GM18909 (cell line): ENCODE measurements at regions not wholly inside any gene's neighbourhood (a gene's known extent, or its start where the extent isn't known, plus 50 kb on each side); places are given as distances from the start of the nearest gene placed in this dataset.

Experiments used
- ATAC-seq: cut with Tn5 transposase; IDR thresholded peaks from one replicate; pipeline ENCODE4 v1.9.1; 2021; ENCODE audit warnings: mild to moderate bottlenecking; ENCODE audit not compliant: unreplicated experiment, poor library complexity

GRCh38 chr5:71862507-71863060, 143.5 kb downstream of the CARTPT start:
- no peak for ATAC-seq

DNA sequence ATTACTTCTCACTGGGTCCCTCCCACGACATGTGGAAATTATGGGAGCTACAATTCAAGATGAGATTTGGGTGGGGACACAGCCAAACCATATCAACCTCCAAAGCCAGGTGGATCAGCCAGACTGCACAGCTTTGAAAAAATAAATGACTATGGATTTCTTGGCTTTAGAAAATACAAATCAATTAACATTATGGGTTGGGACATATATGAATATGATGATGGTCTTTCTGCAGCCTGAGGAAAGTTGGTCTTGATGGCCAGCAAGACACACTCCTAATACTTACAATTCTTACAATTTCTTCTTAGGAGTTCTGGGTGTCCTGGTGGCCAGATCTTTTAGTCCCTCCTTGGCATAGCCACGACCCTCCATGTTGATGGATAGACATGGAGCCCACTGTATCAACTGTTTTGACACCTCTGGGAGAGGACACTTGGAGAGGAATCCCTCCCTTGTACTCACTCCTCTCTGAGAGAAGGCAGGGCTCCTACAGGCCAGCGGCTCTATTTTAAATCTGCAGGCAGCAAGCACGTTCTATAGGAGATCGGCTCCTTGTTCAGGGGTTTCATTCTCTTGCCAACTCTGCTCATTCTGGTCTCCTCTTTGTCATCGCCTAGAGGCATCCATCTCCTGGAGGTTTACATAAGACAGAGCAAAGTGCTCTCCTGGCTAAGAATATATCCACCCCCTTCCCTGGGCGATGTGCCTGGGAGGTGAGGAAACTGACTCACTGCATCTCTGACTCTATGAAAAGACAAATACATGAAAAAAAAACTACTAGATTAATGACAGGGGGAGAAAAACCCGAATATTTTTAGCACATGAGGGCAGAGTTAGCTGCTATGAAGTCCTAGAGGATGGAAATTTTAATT, 145.9 kb downstream of the CARTPT start:
- ATAC-seq: no peak

GRCh38 chr5:71865665-71866320, 146.7 kb downstream of the CARTPT start:
- ATAC-seq: no peak

DNA sequence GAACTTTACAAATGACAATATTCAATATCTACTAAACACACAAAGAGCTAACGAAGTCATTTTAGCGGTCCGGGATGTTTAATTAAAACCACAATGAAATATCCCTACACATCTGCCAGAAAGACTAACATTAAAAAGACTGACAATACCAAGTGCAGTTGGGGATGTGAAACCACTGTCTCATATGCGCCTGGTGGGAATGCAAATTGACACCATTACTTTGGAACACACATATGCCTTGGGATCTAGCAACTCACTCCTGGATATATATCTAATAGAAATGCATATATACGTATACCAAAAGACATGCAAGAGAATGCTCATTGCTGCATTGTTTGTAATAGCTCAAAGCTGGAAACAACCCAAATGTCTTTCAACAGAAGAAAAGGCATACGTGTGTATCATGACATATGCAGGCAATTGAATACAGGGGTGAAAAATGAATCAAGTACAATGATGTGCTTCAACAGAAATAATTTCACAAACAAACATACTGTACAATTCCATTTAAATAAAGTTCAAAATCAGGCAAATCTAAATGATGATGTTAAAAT, 153.3 kb downstream of the CARTPT start:
- ATAC-seq: no peak

GRCh38 chr5:71873191-71873591, 154.1 kb downstream of the CARTPT start:
- no peak for ATAC-seq

- ATAC-seq: no peak
These were observed 155.4 kb downstream of the CARTPT start for GRCh38 chr5:71874521-71874920.

GRCh38 chr5:71877511-71877910, 158.4 kb downstream of the CARTPT start:
- ATAC-seq: no peak

DNA sequence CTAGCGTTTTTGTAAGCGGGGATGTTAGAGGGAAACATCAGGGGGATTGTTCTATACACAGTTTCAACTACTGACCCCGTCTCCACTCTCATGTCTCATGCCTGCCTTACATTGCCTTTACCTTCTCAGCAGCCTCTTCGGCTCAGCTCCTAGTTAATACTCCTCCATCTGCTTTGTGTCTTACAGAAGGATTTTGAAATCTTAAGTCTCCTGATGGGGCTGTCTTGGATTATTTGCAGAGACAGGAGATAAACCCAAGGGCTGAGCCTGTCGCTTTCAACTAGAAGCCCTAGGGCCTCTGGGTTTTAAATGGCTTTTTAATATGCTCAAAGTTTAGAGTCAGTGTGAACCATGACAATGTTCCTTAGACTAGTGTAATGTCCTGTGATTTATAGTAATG, 161.5 kb downstream of the CARTPT start:
- no peak for ATAC-seq

DNA sequence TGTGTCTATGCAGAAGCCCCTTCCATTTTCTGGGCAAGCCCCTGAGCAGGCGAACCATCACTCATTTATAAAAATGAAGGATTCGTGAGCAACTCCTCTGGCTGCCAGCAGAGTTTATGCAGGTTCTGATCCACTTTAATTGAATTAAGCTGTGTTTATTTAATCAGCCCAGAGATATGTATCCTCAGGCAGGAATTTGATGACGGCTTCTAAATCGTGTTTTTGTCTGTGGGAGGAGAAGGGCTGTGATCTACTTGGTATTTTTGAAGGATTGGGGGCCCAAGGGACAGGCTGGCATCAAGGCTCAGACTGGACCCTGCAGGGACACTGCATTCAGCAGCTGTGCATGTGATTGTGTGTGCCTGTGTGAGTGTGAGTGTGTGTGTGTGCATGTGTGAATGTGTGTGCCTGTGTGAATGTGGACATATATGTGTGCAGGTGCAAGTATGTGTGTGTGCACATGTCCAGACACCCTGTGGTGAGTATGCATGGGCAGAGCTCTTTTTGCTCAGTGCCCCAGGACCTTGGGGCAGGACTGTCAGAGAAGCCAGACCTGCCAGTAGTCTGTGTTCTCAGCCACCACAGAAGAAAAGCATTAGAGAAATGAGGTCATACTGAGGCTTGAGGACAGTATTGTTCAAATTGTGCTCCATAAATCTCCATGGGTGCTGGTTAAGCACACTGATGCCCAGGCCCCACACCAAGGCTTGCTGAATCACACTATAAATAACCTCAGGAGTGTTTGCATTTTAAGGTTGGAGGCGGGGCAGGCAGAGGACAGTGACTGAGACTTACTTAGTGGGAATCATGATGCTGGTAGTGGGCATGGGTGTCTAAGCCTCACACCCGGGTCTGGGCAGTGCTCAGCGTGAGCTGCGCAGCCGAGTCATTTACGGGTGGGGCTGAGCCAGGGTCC, 164.0 kb downstream of the CARTPT start:
- no peak for ATAC-seq

GRCh38 chr5:71883742-71884103, 164.6 kb downstream of the CARTPT start:
- ATAC-seq: no peak

DNA sequence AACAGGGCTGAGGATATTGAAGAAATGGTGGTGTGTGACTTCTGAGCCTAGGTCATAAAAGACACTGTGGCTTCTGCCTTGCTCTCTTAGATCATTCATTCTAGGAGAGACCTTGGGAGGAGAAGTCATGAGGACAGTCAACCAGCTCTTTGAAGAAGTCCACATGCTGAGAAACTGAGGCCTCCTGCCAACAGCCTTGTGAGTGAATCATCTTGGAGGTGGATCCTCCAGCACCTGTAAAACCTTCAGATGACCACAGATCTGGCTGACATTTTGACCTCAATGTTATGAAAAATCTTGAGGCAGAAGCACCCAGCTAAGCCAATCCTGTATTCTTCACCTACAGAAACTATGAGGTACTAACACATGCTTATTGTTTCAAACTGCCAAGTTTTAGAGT, 165.9 kb downstream of the CARTPT start:
- no peak for ATAC-seq

DNA sequence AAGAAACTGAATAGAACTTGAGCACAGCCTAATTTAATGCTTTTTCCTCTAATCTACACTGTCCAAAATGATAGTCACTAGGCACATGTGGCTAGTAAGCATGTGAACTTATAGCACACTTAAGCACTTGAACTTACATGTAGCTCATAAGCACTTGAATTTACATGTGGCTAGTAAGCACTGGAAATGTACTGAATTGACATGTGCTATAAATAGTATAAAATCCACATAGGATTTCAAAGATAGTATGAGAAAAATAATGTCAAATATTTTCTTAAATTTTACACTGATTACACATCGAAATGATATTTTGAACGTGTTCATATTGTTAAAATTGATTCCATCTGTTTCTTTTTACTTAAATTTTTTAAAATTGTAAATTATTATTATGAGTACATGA, 167.3 kb downstream of the CARTPT start:
- no peak for ATAC-seq

- peak; percentile 96 for ATAC-seq
These were observed 168.6 kb downstream of the CARTPT start for GRCh38 chr5:71887680-71888079.

- ATAC-seq: no peak
These were observed 172.3 kb downstream of the CARTPT start for GRCh38 chr5:71891406-71891805.

- ATAC-seq: no peak
These were observed 172.8 kb downstream of the CARTPT start for GRCh38 chr5:71891856-71892255.

DNA sequence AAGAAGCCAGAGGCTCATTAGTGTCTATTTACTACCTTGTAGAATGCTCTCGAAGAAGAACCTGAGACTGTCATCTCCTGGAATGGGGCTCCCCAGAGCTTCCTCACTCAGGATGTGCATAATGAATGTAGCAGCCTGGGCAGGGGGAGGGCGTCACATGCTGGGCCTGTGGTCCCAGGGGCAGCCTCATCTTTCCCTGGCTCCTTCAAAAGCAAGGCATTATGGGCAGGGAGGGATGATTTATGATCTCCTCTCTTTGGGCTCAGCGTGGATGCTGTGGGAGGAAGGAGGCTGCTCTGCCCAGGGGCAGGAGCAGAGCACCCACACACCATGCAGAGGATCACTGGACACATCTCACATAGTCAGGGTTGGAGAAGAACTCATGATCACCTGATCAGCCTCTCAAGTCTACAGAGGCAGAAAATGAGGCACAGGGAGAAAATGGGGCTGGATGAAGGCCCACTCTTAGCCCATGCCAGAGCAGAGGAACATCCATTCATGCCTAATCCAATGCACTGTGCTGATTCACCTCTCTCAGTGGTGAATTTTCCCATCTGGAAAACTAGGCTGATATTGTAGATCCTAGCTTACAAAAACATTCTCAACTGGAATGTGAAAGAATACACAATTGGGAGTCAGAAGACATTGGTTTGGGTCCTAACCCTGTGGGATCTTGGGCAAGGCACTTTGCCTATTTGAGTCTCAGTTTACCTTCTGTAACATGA, 173.7 kb downstream of the CARTPT start:
- no peak for ATAC-seq

DNA sequence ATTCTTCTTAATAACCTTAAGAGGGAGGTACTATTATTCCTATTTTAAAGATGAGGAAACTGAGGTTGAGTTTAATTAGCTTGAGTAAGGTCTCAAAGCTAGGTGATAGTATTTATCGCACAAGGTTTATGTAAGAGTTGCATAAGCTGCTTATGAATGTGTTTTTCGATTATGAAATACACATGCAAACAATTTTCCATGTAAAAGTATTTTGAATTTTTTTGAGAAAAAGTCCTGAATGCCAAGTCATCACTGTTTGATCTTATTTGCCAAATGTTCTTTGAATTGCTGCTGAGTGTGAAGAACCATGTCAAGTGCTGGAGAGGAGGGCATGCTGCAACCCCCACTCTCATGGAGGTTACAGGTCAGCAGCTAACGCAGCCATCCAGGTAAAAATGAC, 174.4 kb downstream of the CARTPT start:
- ATAC-seq: no peak

DNA sequence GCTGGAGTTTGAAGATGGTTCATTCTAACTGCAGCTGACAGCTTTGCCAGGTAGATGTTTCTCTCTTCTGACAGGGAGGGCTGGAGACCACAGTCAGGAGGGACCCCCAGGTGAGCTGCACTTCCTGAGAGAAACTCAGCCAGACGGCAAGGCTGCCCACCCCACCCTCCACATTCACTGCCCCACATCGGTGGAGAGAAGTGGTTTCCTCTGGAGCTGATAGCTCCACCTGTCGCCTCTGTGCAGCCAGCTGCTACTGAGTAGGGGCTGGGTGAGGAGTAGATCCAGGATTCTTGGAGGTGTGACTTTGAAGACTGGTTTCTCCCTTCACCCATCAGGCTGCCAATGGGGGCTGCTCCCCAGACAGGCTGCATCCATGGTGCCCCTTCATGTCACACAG, 175.0 kb downstream of the CARTPT start:
- no peak for ATAC-seq

DNA sequence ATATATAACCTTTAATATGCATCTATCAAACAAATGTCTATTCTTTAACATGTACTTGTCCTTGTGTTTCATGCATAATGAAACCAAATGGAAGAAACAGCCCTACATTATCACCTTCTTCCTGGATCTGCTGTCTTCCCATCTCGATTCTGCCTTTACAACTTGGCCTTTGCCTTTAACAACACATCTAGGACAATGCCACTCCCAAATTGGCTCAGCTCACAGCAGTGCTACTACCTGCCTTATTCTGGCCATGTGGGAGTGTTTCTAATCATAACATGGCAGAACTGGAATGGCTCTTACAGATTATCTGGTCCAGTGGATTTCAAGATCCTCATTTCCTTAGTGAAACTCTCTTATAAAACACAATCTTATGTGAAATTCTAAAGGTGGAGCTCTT, 176.5 kb downstream of the CARTPT start:
- no peak for ATAC-seq
